Endothelial cell of umbilical vein (primary cell): ENCODE measurements at regions not wholly inside any gene's neighbourhood (a gene's known extent, or its start where the extent isn't known, plus 50 kb on each side); places are given as distances from the start of the nearest gene placed in this dataset.

Experiments used
- BruUV-seq: library from RNA; stranded (reverse); fragments of 400-500 nt; replicated peaks from 2 replicates; lab custom pipeline; 2021; lab: Mats Ljungman, UMichigan
- CTCF ChIA-PET: fragments of 300-600, 350-600 bp; sonication (Branson Sonifier 250); formaldehyde crosslinking; loops from one replicate; lab custom pipeline; 2021; ENCODE audit warnings: antibody characterized with exemption, inconsistent platforms; lab: Charles Lee
- POLR2A ChIA-PET: fragments of 300-600, 350-600 bp; sonication (Branson Sonifier 250); formaldehyde crosslinking; loops from one replicate; lab custom pipeline; 2021; ENCODE audit warnings: antibody characterized with exemption, inconsistent platforms; lab: Charles Lee
- DNase-seq: peaks from one replicate; pipeline ENCODE4 v3.0.0-alpha.2; 2011; ENCODE audit warnings: low read depth, low spot score
- FAIRE-seq: peaks from 2 replicates; lab custom pipeline; 2011; peaks lifted over from hg19 to GRCh38; lab: Jason Lieb, UNC
- H2AFZ ChIP-seq: 2 replicates; pipeline ENCODE4 v1.6.0; 2012; ENCODE audit warnings: low read depth, low read length, control low read depth, inconsistent platforms
- H3K27ac ChIP-seq: 2 replicates; pipeline ENCODE4 v1.5.1; 2011; ENCODE audit warnings: low read depth, mild to moderate bottlenecking, control low read depth, low read length, moderate library complexity; ENCODE audit not compliant: insufficient read depth
- H3K27me3 ChIP-seq, 2 experiments: 2 replicates each; pipeline versions ENCODE4 v1.6.0 to v1.6.1; 2011; ENCODE audit warnings: low read length in 2 of 2, mixed read lengths in 1 of 2; ENCODE audit not compliant: control insufficient read depth in 2 of 2, insufficient read depth in 2 of 2
- H3K36me3 ChIP-seq, 2 experiments: 2 replicates in 1 of 2; 3 replicates in 1 of 2; pipeline ENCODE4 v1.5.1; 2011; ENCODE audit warnings: low read length in 2 of 2, mild to moderate bottlenecking in 1 of 2, moderate library complexity in 1 of 2; ENCODE audit not compliant: control insufficient read depth in 2 of 2, insufficient read depth in 2 of 2; ENCODE audit errors: extremely low read depth in 1 of 2
- H3K4me1 ChIP-seq: 3 replicates; pipeline ENCODE4 v1.5.1; 2011; ENCODE audit warnings: mild to moderate bottlenecking, low read length; ENCODE audit not compliant: control insufficient read depth, insufficient read depth; ENCODE audit errors: extremely low read depth
- H3K4me2 ChIP-seq: 2 replicates; pipeline ENCODE4 v1.6.1; 2011; ENCODE audit warnings: low read length, control low read depth, mixed read lengths; ENCODE audit not compliant: insufficient read depth
- H3K4me3 ChIP-seq, 3 experiments: fragments of 200-600 bp in 1 of 3; sonication (generic), shearing (Covaris generic) in 1 of 3; replicated peaks in 1 of 3; 2 replicates each; pipeline ENCODE4 v1.5.1; 2011 to 2016; ENCODE audit warnings: control low read depth in 3 of 3, low read length in 3 of 3, mild to moderate bottlenecking in 2 of 3, inconsistent platforms in 1 of 3, low read depth in 1 of 3, moderate library complexity in 1 of 3; ENCODE audit not compliant: insufficient read depth in 1 of 3
- H3K79me2 ChIP-seq: 2 replicates; pipeline ENCODE4 v1.6.0; 2012; ENCODE audit warnings: low read length, inconsistent platforms; ENCODE audit not compliant: control insufficient read depth, insufficient read depth
- H3K9ac ChIP-seq: replicated peaks from 2 replicates; pipeline ENCODE3; 2011; ENCODE audit warnings: low read length, control low read depth; ENCODE audit not compliant: insufficient read depth; ENCODE audit errors: extremely low read depth
- H3K9me1 ChIP-seq: replicated peaks from 3 replicates; pipeline ENCODE4 v1.6.0; 2011; ENCODE audit warnings: mild to moderate bottlenecking, low read length; ENCODE audit not compliant: control insufficient read depth, insufficient read depth; ENCODE audit errors: extremely low read depth
- H3K9me3 ChIP-seq: replicated peaks from 2 replicates; pipeline ENCODE4 v1.5.1; 2012; ENCODE audit warnings: low read length, inconsistent platforms; ENCODE audit not compliant: control insufficient read depth, insufficient read depth
- H4K20me1 ChIP-seq: replicated peaks from 2 replicates; pipeline ENCODE3; 2011; ENCODE audit warnings: mild to moderate bottlenecking, low read length; ENCODE audit not compliant: control insufficient read depth, insufficient read depth; ENCODE audit errors: extremely low read depth
- EZH2 ChIP-seq: IDR thresholded peaks from 2 replicates; pipeline ENCODE4 v1.6.1; 2012; ENCODE audit warnings: borderline replicate concordance, low read depth, mild to moderate bottlenecking, moderate library complexity, low read length, inconsistent platforms; ENCODE audit not compliant: severe bottlenecking
- FOS ChIP-seq: IDR thresholded peaks from 2 replicates; pipeline ENCODE4 v1.6.1; 2011; ENCODE audit warnings: mild to moderate bottlenecking, low read length, moderate library complexity, borderline replicate concordance; ENCODE audit not compliant: insufficient read depth
- GATA2 ChIP-seq: IDR thresholded peaks from 2 replicates; pipeline ENCODE4 v1.7.0; 2011; ENCODE audit warnings: low read depth, mild to moderate bottlenecking, moderate library complexity, mixed read lengths, low read length; ENCODE audit not compliant: insufficient read length, insufficient read depth
- JUN ChIP-seq: IDR thresholded peaks from 2 replicates; pipeline ENCODE4 v1.6.1; 2011; ENCODE audit warnings: borderline replicate concordance, low read depth; ENCODE audit not compliant: insufficient read length, insufficient read depth
- MYC ChIP-seq: IDR thresholded peaks from one replicate; pipeline ENCODE4 v1.6.1; 2011; ENCODE audit warnings: mild to moderate bottlenecking, low read depth, low read length
- POLR2A ChIP-seq: IDR thresholded peaks from 2 replicates; pipeline ENCODE4 v1.6.1; 2012; ENCODE audit warnings: low read depth, mild to moderate bottlenecking, control low read depth, low read length
- POLR2AphosphoS5 ChIP-seq: IDR thresholded peaks from 2 replicates; pipeline ENCODE4 v1.6.1; 2012; ENCODE audit warnings: low read depth, mild to moderate bottlenecking, control low read depth, low read length, moderate library complexity; ENCODE audit not compliant: insufficient read depth
- dilution Hi-C: fragments of 300-500 bp; cut with MboI; formaldehyde crosslinking; loops from one replicate; pipeline ENCODE4 v1.15.0; 2019; ENCODE audit warnings: low sequenced_read_pairs; ENCODE audit not compliant: extremely low pct_ligation_motif_present
- intact Hi-C: fragments of 100-400 bp; cut with micrococcal nuclease; formaldehyde crosslinking; loops from one replicate; pipeline ENCODE4 v1.10.0; 2022
- TF ChIP-seq, protein P1 (sequence below), 2 donors: IDR thresholded peaks; 1 replicate in 1 of 2; 2 replicates in 1 of 2; pipeline ENCODE4 v1.5.1; 2011; ENCODE audit warnings: low read length in 2 of 2, mild to moderate bottlenecking in 2 of 2, moderate library complexity in 2 of 2, control low read depth in 1 of 2, inconsistent platforms in 1 of 2, low read depth in 1 of 2; ENCODE audit not compliant: insufficient read depth in 1 of 2; ENCODE audit errors: extremely low read depth in 1 of 2
- TF ChIP-seq, protein P2 (sequence below): IDR thresholded peaks from 2 replicates; pipeline ENCODE4 v1.6.1; 2011; ENCODE audit not compliant: insufficient read depth, insufficient read length

DNA sequence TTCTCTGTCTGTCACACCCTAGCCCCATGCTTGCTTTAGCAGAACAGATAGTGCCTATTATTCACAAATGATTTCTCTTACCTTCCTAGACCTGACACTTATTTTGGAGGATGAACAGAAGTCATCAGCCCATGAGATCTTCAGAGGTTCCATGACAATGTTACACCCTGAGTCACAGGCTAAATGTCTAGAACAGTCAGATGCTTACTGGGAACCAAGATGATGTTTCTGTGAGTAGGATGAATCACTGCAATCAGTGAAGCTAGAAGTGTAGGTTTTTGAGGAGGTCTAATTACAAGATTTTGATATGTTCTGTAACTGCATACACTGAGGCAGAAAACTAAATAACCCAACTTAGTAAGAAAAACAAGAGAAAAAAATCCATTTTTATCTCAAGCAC lies 123.0 kb upstream of the THUMPD2 start:
- no peak overlapping the region for H3K4me3 ChIP-seq
- peaks cover 1 to 5% of the 10 kb centered on the region in 2 experiments for H3K27me3 ChIP-seq
- CTCF ChIA-PET = no interaction called here
- H3K4me2 ChIP-seq = no peak overlapping the region
- no peaks in the 10 kb centered on the region for H3K36me3 ChIP-seq
- intact Hi-C loops (no loop called here), dilution Hi-C loops (no loop called here)
- DNase-seq (no peak), FAIRE-seq (no peak)
- H3K9me1 ChIP-seq = no peaks in the 10 kb centered on the region
- H2AFZ ChIP-seq = no peak overlapping the region
- no peak overlapping the region for H3K9ac ChIP-seq
- H4K20me1 ChIP-seq = no peaks in the 10 kb centered on the region
- peaks cover 4% of the 10 kb centered on the region for H3K4me1 ChIP-seq
- no peak overlapping the region for H3K27ac ChIP-seq
- POLR2A ChIA-PET = no interaction called here
- BruUV-seq = no TSS peak
- TF ChIP-seq POLR2A (no peak), POLR2AphosphoS5 (no peak), EZH2 (no peak), JUN (no peak), GATA2 (no peak), FOS (no peak), MYC (no peak)
- TF ChIP-seq, protein P1, sequence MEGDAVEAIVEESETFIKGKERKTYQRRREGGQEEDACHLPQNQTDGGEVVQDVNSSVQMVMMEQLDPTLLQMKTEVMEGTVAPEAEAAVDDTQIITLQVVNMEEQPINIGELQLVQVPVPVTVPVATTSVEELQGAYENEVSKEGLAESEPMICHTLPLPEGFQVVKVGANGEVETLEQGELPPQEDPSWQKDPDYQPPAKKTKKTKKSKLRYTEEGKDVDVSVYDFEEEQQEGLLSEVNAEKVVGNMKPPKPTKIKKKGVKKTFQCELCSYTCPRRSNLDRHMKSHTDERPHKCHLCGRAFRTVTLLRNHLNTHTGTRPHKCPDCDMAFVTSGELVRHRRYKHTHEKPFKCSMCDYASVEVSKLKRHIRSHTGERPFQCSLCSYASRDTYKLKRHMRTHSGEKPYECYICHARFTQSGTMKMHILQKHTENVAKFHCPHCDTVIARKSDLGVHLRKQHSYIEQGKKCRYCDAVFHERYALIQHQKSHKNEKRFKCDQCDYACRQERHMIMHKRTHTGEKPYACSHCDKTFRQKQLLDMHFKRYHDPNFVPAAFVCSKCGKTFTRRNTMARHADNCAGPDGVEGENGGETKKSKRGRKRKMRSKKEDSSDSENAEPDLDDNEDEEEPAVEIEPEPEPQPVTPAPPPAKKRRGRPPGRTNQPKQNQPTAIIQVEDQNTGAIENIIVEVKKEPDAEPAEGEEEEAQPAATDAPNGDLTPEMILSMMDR (IDR thresholded peaks at IDR 0.05; ENCODE audit: extremely low read depth in 1 of 2, insufficient read depth in 1 of 2, low read depth in 1 of 2, low read length in 2 of 2) = no peak
- TF ChIP-seq, protein P2, sequence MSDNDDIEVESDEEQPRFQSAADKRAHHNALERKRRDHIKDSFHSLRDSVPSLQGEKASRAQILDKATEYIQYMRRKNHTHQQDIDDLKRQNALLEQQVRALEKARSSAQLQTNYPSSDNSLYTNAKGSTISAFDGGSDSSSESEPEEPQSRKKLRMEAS = no peak
- H3K79me2 ChIP-seq = no peaks in the 10 kb centered on the region
- H3K9me3 ChIP-seq = no peaks in the 10 kb centered on the region
